H9 (cell line): ENCODE measurements at regions not wholly inside any gene's neighbourhood (a gene's known extent, or its start where the extent isn't known, plus 50 kb on each side); places are given as distances from the start of the nearest gene placed in this dataset.

Source experiments
- DNase-seq: peaks from one replicate; pipeline ENCODE4 v3.0.0-alpha.2; 2017
- H2AFZ ChIP-seq: one replicate; pipeline ENCODE4 v1.6.1; 2013; ENCODE audit warnings: mild to moderate bottlenecking, low read length, control low read depth, moderate library complexity
- H2AK5ac ChIP-seq: 2 replicates; pipeline ENCODE4 v1.6.1; 2013; ENCODE audit warnings: low read length, control low read depth, mixed read lengths; ENCODE audit not compliant: insufficient read length
- H2BK120ac ChIP-seq: one replicate; pipeline ENCODE4 v1.6.1; 2013; ENCODE audit warnings: low read depth, mild to moderate bottlenecking, low read length, control low read depth, inconsistent platforms; ENCODE audit not compliant: poor library complexity, severe bottlenecking
- H2BK12ac ChIP-seq: 2 replicates; pipeline ENCODE4 v1.6.1; 2013; ENCODE audit warnings: low read length, control low read depth, mixed read lengths, low read depth; ENCODE audit not compliant: insufficient read length
- H2BK15ac ChIP-seq: 2 replicates; pipeline ENCODE4 v1.6.1; 2013; ENCODE audit warnings: low read depth, low read length, control low read depth
- H2BK20ac ChIP-seq: one replicate; pipeline ENCODE4 v1.6.1; 2013; ENCODE audit warnings: low read depth, mild to moderate bottlenecking, low read length, control low read depth, inconsistent platforms; ENCODE audit not compliant: poor library complexity, severe bottlenecking
- H2BK5ac ChIP-seq: 2 replicates; pipeline ENCODE4 v1.6.1; 2013; ENCODE audit warnings: low read length, control low read depth, mixed read lengths; ENCODE audit not compliant: insufficient read length
- H3K14ac ChIP-seq: 2 replicates; pipeline ENCODE4 v1.6.1; 2013; ENCODE audit warnings: low read length, control low read depth; ENCODE audit not compliant: insufficient read depth
- H3K18ac ChIP-seq: 2 replicates; pipeline ENCODE4 v1.6.1; 2013; ENCODE audit warnings: low read depth, mild to moderate bottlenecking, mixed read lengths, low read length, control low read depth; ENCODE audit not compliant: insufficient read length
- H3K23ac ChIP-seq: 2 replicates; pipeline ENCODE4 v1.6.1; 2013; ENCODE audit warnings: low read length, control low read depth, mixed read lengths, low read depth; ENCODE audit not compliant: insufficient read length
- H3K23me2 ChIP-seq: 2 replicates; pipeline ENCODE4 v1.6.1; 2013; ENCODE audit warnings: low read depth, mild to moderate bottlenecking, mixed read lengths, low read length, control low read depth; ENCODE audit not compliant: insufficient read length, poor library complexity, severe bottlenecking
- H3K27ac ChIP-seq: 2 replicates; pipeline ENCODE4 v1.5.1; 2013; ENCODE audit warnings: low read length, control low read depth, mixed read lengths, low read depth; ENCODE audit not compliant: insufficient read length
- H3K27me3 ChIP-seq: 2 replicates; pipeline ENCODE4 v1.6.1; 2013; ENCODE audit warnings: low read length, control low read depth, inconsistent platforms; ENCODE audit not compliant: insufficient read depth
- H3K4ac ChIP-seq: 2 replicates; pipeline ENCODE4 v1.6.1; 2013; ENCODE audit warnings: low read depth, mild to moderate bottlenecking, control low read depth, inconsistent platforms, low read length, moderate library complexity
- H3K4me1 ChIP-seq: 2 replicates; pipeline ENCODE4 v1.6.1; 2013; ENCODE audit warnings: low read length, control low read depth, inconsistent platforms; ENCODE audit not compliant: insufficient read depth
- H3K4me2 ChIP-seq: 2 replicates; pipeline ENCODE4 v1.6.1; 2013; ENCODE audit warnings: low read length, control low read depth, mixed read lengths; ENCODE audit not compliant: insufficient read length, insufficient read depth
- H3K56ac ChIP-seq: 2 replicates; pipeline ENCODE4 v1.6.1; 2013; ENCODE audit warnings: low read depth, mild to moderate bottlenecking, mixed read lengths, low read length, control low read depth; ENCODE audit not compliant: insufficient read length
- H3K79me1 ChIP-seq: 2 replicates; pipeline ENCODE4 v1.6.1; 2013; ENCODE audit warnings: low read depth, mild to moderate bottlenecking, moderate library complexity, low read length, control low read depth, inconsistent platforms; ENCODE audit not compliant: insufficient read depth, poor library complexity, severe bottlenecking
- H3K79me2 ChIP-seq: 2 replicates; pipeline ENCODE4 v1.6.1; 2013; ENCODE audit warnings: low read length, control low read depth, inconsistent platforms; ENCODE audit not compliant: insufficient read depth
- H3K9ac ChIP-seq: 2 replicates; pipeline ENCODE4 v1.6.1; 2013; ENCODE audit warnings: low read length, control low read depth, mixed read lengths; ENCODE audit not compliant: insufficient read length; ENCODE audit errors: extremely low read depth
- H3K9me3 ChIP-seq: one replicate; pipeline ENCODE4 v1.6.1; 2013; ENCODE audit warnings: low read depth, low read length, inconsistent platforms; ENCODE audit not compliant: control insufficient read depth
- H3T11ph ChIP-seq: one replicate; pipeline ENCODE4 v1.6.1; 2013; ENCODE audit warnings: mild to moderate bottlenecking, low read length, control low read depth, inconsistent platforms
- H4K20me1 ChIP-seq: one replicate; pipeline ENCODE4 v1.6.1; 2013; ENCODE audit not compliant: control insufficient read depth, insufficient read length, insufficient read depth
- H4K5ac ChIP-seq: 2 replicates; pipeline ENCODE4 v1.6.1; 2013; ENCODE audit warnings: low read depth, mild to moderate bottlenecking, mixed read lengths, low read length, control low read depth; ENCODE audit not compliant: insufficient read length
- H4K8ac ChIP-seq: replicated peaks from 2 replicates; pipeline ENCODE4 v1.6.1; 2013; ENCODE audit warnings: low read length, control low read depth, mixed read lengths, low read depth; ENCODE audit not compliant: insufficient read length
- H4K91ac ChIP-seq: 2 replicates; pipeline ENCODE4 v1.6.1; 2013; ENCODE audit warnings: low read depth, mild to moderate bottlenecking, moderate library complexity, mixed read lengths, low read length, control low read depth; ENCODE audit not compliant: insufficient read length
- H3K27ac Mint-ChIP-seq, 3 experiments: 2 replicates in 2 of 3; 3 replicates in 1 of 3; pipeline ENCODE4 v1.8.0; 2020 to 2021; ENCODE audit warnings: mixed read lengths in 3 of 3, mild to moderate bottlenecking in 1 of 3, moderate library complexity in 1 of 3
- H3K27me3 Mint-ChIP-seq: 2 replicates; pipeline ENCODE4 v1.8.0; 2021; ENCODE audit warnings: low read depth, mild to moderate bottlenecking, moderate library complexity, mixed read lengths
- H3K36me3 Mint-ChIP-seq, 3 experiments: 2 replicates in 2 of 3; 3 replicates in 1 of 3; pipeline ENCODE4 v1.8.0; 2020 to 2021; ENCODE audit warnings: low read depth in 3 of 3, mixed read lengths in 3 of 3; ENCODE audit not compliant: insufficient read depth in 1 of 3
- H3K4me1 Mint-ChIP-seq, 2 experiments: 2 replicates each; pipeline ENCODE4 v1.8.0; 2020; ENCODE audit warnings: mixed read lengths in 2 of 2
- H3K4me3 Mint-ChIP-seq, 2 experiments: 2 replicates in 1 of 2; 3 replicates in 1 of 2; pipeline ENCODE4 v1.8.0; 2020 to 2021; ENCODE audit warnings: mild to moderate bottlenecking in 2 of 2, mixed read lengths in 2 of 2, moderate library complexity in 1 of 2
- H3K9me3 Mint-ChIP-seq, 2 experiments: 2 replicates in 1 of 2; 3 replicates in 1 of 2; pipeline ENCODE4 v1.8.0; 2020; ENCODE audit warnings: mild to moderate bottlenecking in 2 of 2, mixed read lengths in 2 of 2, moderate library complexity in 1 of 2
- WGBS: extraction: QIAGEN DNeasy Blood & Tissue Kit; methylation state at CpG from one replicate; pipeline ENCODE4 v1.1.7; 2013; ENCODE audit warnings: missing lambda C conversion rate, low lambda C conversion rate, mixed read lengths; ENCODE audit not compliant: insufficient read length; ENCODE audit errors: extremely low coverage; 5-methylcytosine and 5-hydroxymethylcytosine counted together
- TF ChIP-seq, protein P1 (sequence below): fragments of 200-600 bp; sonication (generic); conservative IDR thresholded peaks from 3 replicates; pipeline ENCODE4 v1.8.0; 2021; ENCODE audit warnings: antibody characterized with exemption, mild to moderate bottlenecking

DNA sequence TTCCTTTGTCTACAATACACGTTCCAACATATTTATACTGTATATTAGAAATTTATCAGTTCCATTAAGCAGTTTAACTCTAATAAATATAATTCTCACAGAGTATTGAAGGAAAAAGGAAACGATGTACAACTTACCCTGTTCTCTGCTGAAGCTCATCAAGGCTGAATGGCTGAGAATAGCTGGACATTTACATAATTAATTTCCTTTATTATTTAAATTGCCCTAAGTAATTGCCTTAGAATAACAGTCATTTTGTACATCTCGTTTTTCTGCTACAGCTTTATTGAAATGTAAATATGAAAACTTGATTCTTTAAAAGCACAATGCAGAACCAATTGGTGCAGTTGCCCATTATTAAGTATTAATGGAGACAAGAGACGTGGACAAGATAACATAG lies 648.3 kb upstream of the ATXN8OS start:
- H3K4ac ChIP-seq, result no peak overlapping the region
- H3K9ac ChIP-seq, result no peak overlapping the region
- no peak overlapping the region for H2AFZ ChIP-seq
- H4K20me1 ChIP-seq, result no peaks in the 10 kb centered on the region
- no CpG with 5 or more reads among the region's 4 CpGs for WGBS
- H2BK15ac ChIP-seq, result no peak overlapping the region
- H3K4me1 Mint-ChIP-seq, result peaks cover 18 to 22% of the 10 kb centered on the region in 2 experiments
- H2AK5ac ChIP-seq, result no peak overlapping the region
- no peaks in the 10 kb centered on the region for H3K9me3 ChIP-seq
- no peaks in the 10 kb centered on the region for H3K79me2 ChIP-seq
- H3K18ac ChIP-seq, result no peak overlapping the region
- no peak overlapping the region for H4K5ac ChIP-seq
- no peaks in the 10 kb centered on the region for H3K27me3 ChIP-seq
- no peak overlapping the region for H3K56ac ChIP-seq
- no peak overlapping the region for H2BK20ac ChIP-seq
- no peaks in the 10 kb centered on the region for H3K23me2 ChIP-seq
- no peak overlapping the region for H3K14ac ChIP-seq
- no peak overlapping the region for H3K4me2 ChIP-seq
- H3K4me1 ChIP-seq, result peaks cover 4% of the 10 kb centered on the region
- no peak overlapping the region for H3K23ac ChIP-seq
- no peaks in the 10 kb centered on the region for H3K27me3 Mint-ChIP-seq
- H2BK120ac ChIP-seq, result no peak overlapping the region
- no peak overlapping the region for H3K27ac ChIP-seq
- H4K91ac ChIP-seq, result no peak overlapping the region
- DNase-seq, result no peak
- no peak overlapping the region for H3K27ac Mint-ChIP-seq
- TF ChIP-seq, protein P1, sequence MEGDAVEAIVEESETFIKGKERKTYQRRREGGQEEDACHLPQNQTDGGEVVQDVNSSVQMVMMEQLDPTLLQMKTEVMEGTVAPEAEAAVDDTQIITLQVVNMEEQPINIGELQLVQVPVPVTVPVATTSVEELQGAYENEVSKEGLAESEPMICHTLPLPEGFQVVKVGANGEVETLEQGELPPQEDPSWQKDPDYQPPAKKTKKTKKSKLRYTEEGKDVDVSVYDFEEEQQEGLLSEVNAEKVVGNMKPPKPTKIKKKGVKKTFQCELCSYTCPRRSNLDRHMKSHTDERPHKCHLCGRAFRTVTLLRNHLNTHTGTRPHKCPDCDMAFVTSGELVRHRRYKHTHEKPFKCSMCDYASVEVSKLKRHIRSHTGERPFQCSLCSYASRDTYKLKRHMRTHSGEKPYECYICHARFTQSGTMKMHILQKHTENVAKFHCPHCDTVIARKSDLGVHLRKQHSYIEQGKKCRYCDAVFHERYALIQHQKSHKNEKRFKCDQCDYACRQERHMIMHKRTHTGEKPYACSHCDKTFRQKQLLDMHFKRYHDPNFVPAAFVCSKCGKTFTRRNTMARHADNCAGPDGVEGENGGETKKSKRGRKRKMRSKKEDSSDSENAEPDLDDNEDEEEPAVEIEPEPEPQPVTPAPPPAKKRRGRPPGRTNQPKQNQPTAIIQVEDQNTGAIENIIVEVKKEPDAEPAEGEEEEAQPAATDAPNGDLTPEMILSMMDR, result no peak
- H2BK12ac ChIP-seq, result no peak overlapping the region
- H3K4me3 Mint-ChIP-seq, result no peak overlapping the region
- H3K9me3 Mint-ChIP-seq, result no peaks in the 10 kb centered on the region; a peak in 1 of 5 replicates
- H2BK5ac ChIP-seq, result no peak overlapping the region
- no peaks in the 10 kb centered on the region; a peak in 1 of 7 replicates for H3K36me3 Mint-ChIP-seq
- H3T11ph ChIP-seq, result no peak overlapping the region
- no peaks in the 10 kb centered on the region for H3K79me1 ChIP-seq
- H4K8ac ChIP-seq, result no peak overlapping the region
